ENCODE measurements at regions not wholly inside any gene's neighbourhood (a gene's known extent, or its start where the extent isn't known, plus 50 kb on each side); places are given as distances from the start of the nearest gene placed in this dataset.

- no peak for DNase-seq (ENCODE audit: extremely low spot score)
- no peak overlapping the region for H3K27ac ChIP-seq (ENCODE audit: low read depth)
- no peak overlapping the region for H3K4me3 ChIP-seq (ENCODE audit: low read depth, low read length)
- H3K4me1 ChIP-seq (ENCODE audit: insufficient read depth), result no peaks in the 10 kb centered on the region
- H3K36me3 ChIP-seq (ENCODE audit: insufficient read depth), result no peaks in the 10 kb centered on the region
- WGBS, result 75% methylated on average over 18 of the region's 18 CpGs
Measured at GRCh38 chr18:76264198-76264875, 230.7 kb downstream of the ZNF516 start.

- H3K36me3 ChIP-seq (ENCODE audit: insufficient read depth), result no peaks in the 10 kb centered on the region
- no peak overlapping the region for H3K27ac ChIP-seq (ENCODE audit: low read depth)
- 61% methylated on average over 18 of the region's 18 CpGs for WGBS
- H3K4me3 ChIP-seq (ENCODE audit: low read depth, low read length), result no peak overlapping the region
- DNase-seq (ENCODE audit: extremely low spot score), result no peak
- H3K4me1 ChIP-seq (ENCODE audit: insufficient read depth), result no peaks in the 10 kb centered on the region
Measured at GRCh38 chr18:76263046-76264005, 231.7 kb downstream of the ZNF516 start.

GRCh38 chr18:76260941-76261472 lies 234.0 kb downstream of the ZNF516 start:
- no peak overlapping the region for H3K27ac ChIP-seq (ENCODE audit: low read depth)
- 93% methylated on average over 16 of the region's 16 CpGs for WGBS

GRCh38 chr18:76259711-76260110 lies 235.3 kb downstream of the ZNF516 start:
- H3K4me1 ChIP-seq (ENCODE audit: insufficient read depth), result no peaks in the 10 kb centered on the region
- H3K27ac ChIP-seq (ENCODE audit: low read depth), result no peak overlapping the region
- no peaks in the 10 kb centered on the region for H3K36me3 ChIP-seq (ENCODE audit: insufficient read depth)
- H3K4me3 ChIP-seq (ENCODE audit: low read depth, low read length), result no peak overlapping the region
- WGBS, result 64% methylated on average over 11 of the region's 11 CpGs
- no peak for DNase-seq (ENCODE audit: extremely low spot score)

More at GRCh38 chr18:76260941-76261472, 234.0 kb downstream of the ZNF516 start:
- Histone ChIP-seq H3K4me3 (ENCODE audit: low read depth, low read length) (no peak overlapping the region), H3K4me1 (ENCODE audit: insufficient read depth) (no peaks in the 10 kb centered on the region), H3K36me3 (ENCODE audit: insufficient read depth) (no peaks in the 10 kb centered on the region)
- no peak for DNase-seq (ENCODE audit: extremely low spot score)

- H3K36me3 ChIP-seq (ENCODE audit: insufficient read depth), result no peaks in the 10 kb centered on the region
- 45% methylated on average over 10 of the region's 10 CpGs for WGBS
- no peaks in the 10 kb centered on the region for H3K4me1 ChIP-seq (ENCODE audit: insufficient read depth)
- DNase-seq (ENCODE audit: extremely low spot score), result no peak
- H3K4me3 ChIP-seq (ENCODE audit: low read depth, low read length), result no peak overlapping the region
- H3K27ac ChIP-seq (ENCODE audit: low read depth), result no peak overlapping the region
Measured at GRCh38 chr18:76259096-76259495, 235.9 kb downstream of the ZNF516 start.

- DNase-seq (ENCODE audit: extremely low spot score), result no peak
- 66% methylated on average over 2 of the region's 2 CpGs for WGBS
- no peak overlapping the region for H3K27ac ChIP-seq (ENCODE audit: low read depth)
- no peak overlapping the region for H3K4me3 ChIP-seq (ENCODE audit: low read depth, low read length)
- H3K36me3 ChIP-seq (ENCODE audit: insufficient read depth), result no peaks in the 10 kb centered on the region
- H3K4me1 ChIP-seq (ENCODE audit: insufficient read depth), result no peaks in the 10 kb centered on the region
Measured at GRCh38 chr18:76258209-76258608, 236.8 kb downstream of the ZNF516 start.

- H3K4me3 ChIP-seq (ENCODE audit: low read depth, low read length), result no peak overlapping the region
- no peaks in the 10 kb centered on the region for H3K36me3 ChIP-seq (ENCODE audit: insufficient read depth)
- 92% methylated on average over 23 of the region's 23 CpGs for WGBS
- H3K27ac ChIP-seq (ENCODE audit: low read depth), result no peak overlapping the region
- H3K4me1 ChIP-seq (ENCODE audit: insufficient read depth), result no peaks in the 10 kb centered on the region
- no peak for DNase-seq (ENCODE audit: extremely low spot score)
Measured at GRCh38 chr18:76255070-76255683, 239.9 kb downstream of the ZNF516 start.

GRCh38 chr18:76252880-76253279 lies 242.2 kb downstream of the ZNF516 start:
- WGBS, result 43% methylated on average over 3 of the region's 3 CpGs

GRCh38 chr18:76252139-76252538 lies 242.9 kb downstream of the ZNF516 start:
- Histone ChIP-seq H3K36me3 (ENCODE audit: insufficient read depth) (no peaks in the 10 kb centered on the region), H3K27ac (ENCODE audit: low read depth) (no peak overlapping the region), H3K4me3 (ENCODE audit: low read depth, low read length) (no peak overlapping the region), H3K4me1 (ENCODE audit: insufficient read depth) (no peaks in the 10 kb centered on the region)
- 88% methylated on average over 2 of the region's 2 CpGs for WGBS
- DNase-seq (ENCODE audit: extremely low spot score), result no peak

More at GRCh38 chr18:76252880-76253279, 242.2 kb downstream of the ZNF516 start:
- Histone ChIP-seq H3K27ac (ENCODE audit: low read depth) (no peak overlapping the region), H3K4me1 (ENCODE audit: insufficient read depth) (no peaks in the 10 kb centered on the region), H3K4me3 (ENCODE audit: low read depth, low read length) (no peak overlapping the region), H3K36me3 (ENCODE audit: insufficient read depth) (no peaks in the 10 kb centered on the region)
- no peak for DNase-seq (ENCODE audit: extremely low spot score)

GRCh38 chr18:76251691-76252090 lies 243.4 kb downstream of the ZNF516 start:
- WGBS, result 72% methylated on average over 11 of the region's 11 CpGs
- DNase-seq (ENCODE audit: extremely low spot score), result no peak
- no peaks in the 10 kb centered on the region for H3K4me1 ChIP-seq (ENCODE audit: insufficient read depth)
- no peak overlapping the region for H3K4me3 ChIP-seq (ENCODE audit: low read depth, low read length)
- no peak overlapping the region for H3K27ac ChIP-seq (ENCODE audit: low read depth)
- no peaks in the 10 kb centered on the region for H3K36me3 ChIP-seq (ENCODE audit: insufficient read depth)

GRCh38 chr18:76246590-76246989 lies 248.5 kb downstream of the ZNF516 start:
- Histone ChIP-seq H3K4me3 (ENCODE audit: low read depth, low read length) (no peak overlapping the region), H3K36me3 (ENCODE audit: insufficient read depth) (no peaks in the 10 kb centered on the region), H3K27ac (ENCODE audit: low read depth) (no peak overlapping the region), H3K4me1 (ENCODE audit: insufficient read depth) (no peaks in the 10 kb centered on the region)
- 69% methylated on average over 4 of the region's 4 CpGs for whole genome bisulfite sequencing
- DNase-seq (ENCODE audit: extremely low spot score), result no peak

GRCh38 chr18:76234676-76235060 lies 260.4 kb downstream of the ZNF516 start:
- peak; percentile 33 for DNase-seq (ENCODE audit: extremely low spot score)
- no peak overlapping the region for H3K27ac ChIP-seq (ENCODE audit: low read depth)
- H3K4me3 ChIP-seq (ENCODE audit: low read depth, low read length), result no peak overlapping the region
- no peaks in the 10 kb centered on the region for H3K36me3 ChIP-seq (ENCODE audit: insufficient read depth)
- no peaks in the 10 kb centered on the region for H3K4me1 ChIP-seq (ENCODE audit: insufficient read depth)
- WGBS, result 33% methylated on average over 12 of the region's 12 CpGs

- WGBS, result 57% methylated on average over 5 of the region's 5 CpGs
- Histone ChIP-seq H3K27ac (ENCODE audit: low read depth) (no peak overlapping the region), H3K36me3 (ENCODE audit: insufficient read depth) (no peaks in the 10 kb centered on the region), H3K4me3 (ENCODE audit: low read depth, low read length) (no peak overlapping the region), H3K4me1 (ENCODE audit: insufficient read depth) (no peaks in the 10 kb centered on the region)
- DNase-seq (ENCODE audit: extremely low spot score), result peak; percentile 41
Measured at GRCh38 chr18:76233876-76234675, 261.0 kb downstream of the ZNF516 start.

Measured in urinary bladder (tissue), 3 donors.